ENCODE measurements at regions not wholly inside any gene's neighbourhood (a gene's known extent, or its start where the extent isn't known, plus 50 kb on each side); places are given as distances from the start of the nearest gene placed in this dataset.
"Not testable (repeated sequence)": the region's sequence is repeated elsewhere in the genome, so short reads cannot be mapped to it uniquely, and the experiment has no call there.

DNA sequence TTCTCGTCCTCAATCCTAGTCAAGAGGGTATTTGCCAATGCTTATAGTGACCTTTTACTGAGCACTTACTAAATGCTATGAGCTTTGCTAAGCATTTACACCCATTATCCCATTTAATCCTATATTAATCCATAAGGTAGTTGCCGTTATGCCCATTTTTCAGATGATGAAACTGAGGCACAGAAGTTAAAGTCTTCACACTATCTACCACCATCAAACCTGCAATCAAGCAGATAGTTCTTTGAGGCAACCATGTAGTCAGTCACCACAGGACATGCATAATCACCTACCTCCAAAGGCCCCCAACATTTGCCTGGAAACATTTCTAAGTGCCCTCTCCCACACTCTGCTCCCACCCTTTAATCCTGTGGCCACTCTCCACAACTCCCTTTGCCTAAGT, 149.6 kb downstream of the LY86 start:
- no peak overlapping the region for H3K4me3 Mint-ChIP-seq
- H3K27ac Mint-ChIP-seq = no peak overlapping the region
- no peaks in the 10 kb centered on the region for H3K4me1 Mint-ChIP-seq
- H3K27me3 Mint-ChIP-seq = peaks cover 12% of the 10 kb centered on the region
- no peaks in the 10 kb centered on the region for H3K9me3 Mint-ChIP-seq
- no peaks in the 10 kb centered on the region for H3K36me3 Mint-ChIP-seq

DNA sequence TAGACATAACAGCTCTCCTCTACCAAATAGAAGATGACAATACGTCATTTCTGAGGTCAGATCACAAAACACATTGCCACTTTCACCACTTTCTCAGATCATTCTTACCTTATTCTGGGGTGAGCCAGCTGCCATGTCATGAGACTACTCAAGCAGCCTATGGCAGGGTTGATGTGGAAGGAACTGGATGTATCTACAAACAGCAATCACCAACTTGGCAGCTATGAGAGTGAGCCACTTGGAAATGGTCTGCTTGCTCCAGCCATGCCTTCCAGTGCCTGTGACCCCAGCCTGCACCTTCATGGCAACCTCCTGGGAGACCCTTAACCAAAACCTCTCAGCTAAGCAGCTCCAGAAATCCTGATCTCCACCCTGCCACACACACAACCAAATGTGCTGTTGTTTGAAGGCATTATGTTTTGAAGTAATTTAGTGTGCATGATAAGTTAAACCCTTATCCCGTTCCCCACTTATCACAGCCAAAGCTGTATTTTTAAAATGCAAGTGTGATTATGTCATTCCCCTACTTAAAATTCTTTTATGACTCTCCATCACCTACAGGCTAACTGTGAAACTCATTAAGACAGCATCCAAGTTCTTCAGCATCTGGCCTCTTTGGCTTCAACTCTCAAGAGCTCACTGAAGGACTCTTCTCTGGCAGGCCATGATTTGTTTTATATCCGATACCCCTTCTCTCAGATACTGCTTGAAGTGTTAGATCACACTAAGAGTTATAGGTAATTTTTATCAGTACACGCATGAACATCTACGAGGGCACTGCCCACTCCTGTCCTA, 150.6 kb downstream of the LY86 start:
- peaks cover 12% of the 10 kb centered on the region for H3K27me3 Mint-ChIP-seq

DNA sequence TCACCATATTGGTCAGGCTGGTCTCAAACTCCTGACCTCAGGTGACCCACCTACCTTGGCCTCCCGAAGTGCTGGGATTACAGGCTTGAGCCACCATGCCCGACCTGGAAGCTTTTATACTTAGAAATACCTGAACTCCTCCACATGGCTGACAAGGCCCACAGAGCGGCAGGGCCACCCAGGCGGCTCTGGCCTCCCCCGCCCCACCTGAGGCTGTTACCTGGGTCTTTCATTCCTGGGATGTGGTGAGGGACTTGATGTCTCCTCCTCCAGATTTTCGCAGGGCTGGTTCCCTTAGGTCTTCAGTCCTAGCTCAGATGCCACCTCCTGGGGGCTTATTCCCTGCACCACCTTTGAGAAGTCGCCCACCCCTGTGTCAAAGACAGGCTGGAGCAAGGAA, 152.1 kb downstream of the LY86 start:
- Mint-ChIP-seq H3K27ac (no peak overlapping the region), H3K9me3 (no peaks in the 10 kb centered on the region), H3K36me3 (no peaks in the 10 kb centered on the region), H3K4me3 (no peak overlapping the region), H3K27me3 (peaks cover 9% of the 10 kb centered on the region), H3K4me1 (no peaks in the 10 kb centered on the region)

More for the DNA sequence above, 150.6 kb downstream of the LY86 start:
- no peaks in the 10 kb centered on the region for H3K4me1 Mint-ChIP-seq
- H3K36me3 Mint-ChIP-seq = no peaks in the 10 kb centered on the region
- H3K9me3 Mint-ChIP-seq = no peaks in the 10 kb centered on the region
- H3K27ac Mint-ChIP-seq = no peak overlapping the region
- H3K4me3 Mint-ChIP-seq = no peak overlapping the region

DNA sequence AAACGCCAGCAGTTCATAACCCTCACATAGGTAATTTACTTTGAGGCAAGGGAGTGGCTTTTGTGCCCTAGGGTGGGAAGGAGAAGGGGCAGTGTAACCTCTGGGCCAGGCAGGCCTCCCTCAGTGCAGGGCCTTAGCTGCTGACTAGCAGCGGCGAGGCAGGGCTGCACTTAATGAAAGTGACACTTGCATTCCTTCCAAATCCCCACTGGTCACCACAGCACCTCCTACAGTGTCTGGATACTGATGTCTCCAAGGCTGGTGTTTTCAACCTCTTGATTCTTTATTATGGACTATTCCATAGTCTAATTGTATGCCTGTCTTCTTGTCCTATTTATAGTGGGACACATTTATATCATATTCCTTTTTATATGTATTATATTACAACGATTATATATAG, 152.7 kb downstream of the LY86 start:
- H3K36me3 Mint-ChIP-seq = no peaks in the 10 kb centered on the region
- H3K27me3 Mint-ChIP-seq = peaks cover 5% of the 10 kb centered on the region
- H3K4me1 Mint-ChIP-seq = no peaks in the 10 kb centered on the region
- no peak overlapping the region for H3K4me3 Mint-ChIP-seq
- H3K9me3 Mint-ChIP-seq = no peaks in the 10 kb centered on the region
- H3K27ac Mint-ChIP-seq = no peak overlapping the region

DNA sequence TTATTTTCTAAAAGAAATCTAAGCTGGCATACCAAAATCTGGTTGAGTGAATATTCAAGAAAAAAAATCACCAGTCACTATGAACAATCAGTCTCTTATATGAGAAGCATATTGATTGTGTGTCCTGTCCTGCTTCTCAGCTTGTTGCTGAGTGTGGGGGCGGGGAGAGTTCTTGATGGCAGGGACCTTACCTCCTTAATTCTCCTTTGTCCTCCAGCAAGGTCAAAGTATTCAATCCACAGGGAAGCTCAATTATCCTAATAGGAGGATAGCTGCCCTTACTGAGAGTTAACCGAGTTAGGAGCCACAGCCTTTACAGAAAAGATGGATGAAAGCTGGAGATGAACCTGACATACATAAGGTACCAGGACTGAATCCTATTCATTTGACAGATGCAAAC, 154.0 kb downstream of the LY86 start:
- Mint-ChIP-seq H3K27ac (no peak overlapping the region), H3K36me3 (no peaks in the 10 kb centered on the region), H3K4me1 (no peaks in the 10 kb centered on the region), H3K27me3 (peaks cover 4% of the 10 kb centered on the region), H3K9me3 (no peaks in the 10 kb centered on the region), H3K4me3 (no peak overlapping the region)

DNA sequence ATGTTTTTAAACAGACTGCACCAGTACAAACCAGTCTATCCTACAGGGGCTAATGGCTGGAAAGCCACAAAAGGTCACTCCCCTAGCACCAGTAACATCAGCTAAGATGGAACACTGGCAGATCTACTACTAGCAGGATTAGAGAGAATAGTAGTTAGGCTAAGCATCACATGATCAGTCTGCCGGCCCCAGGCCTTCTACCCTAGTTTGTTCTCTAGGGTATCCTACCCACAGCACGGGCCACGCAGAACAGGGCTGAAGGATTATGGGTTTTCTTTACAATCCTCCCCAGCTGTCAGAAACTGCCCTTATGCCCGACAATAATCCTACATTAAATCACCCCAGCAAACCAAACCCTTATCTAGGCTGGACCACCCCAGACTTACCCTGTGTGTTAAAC, 156.0 kb downstream of the LY86 start:
- no peak overlapping the region for H3K4me3 Mint-ChIP-seq
- no peak overlapping the region for H3K27ac Mint-ChIP-seq
- H3K36me3 Mint-ChIP-seq = no peaks in the 10 kb centered on the region
- no peaks in the 10 kb centered on the region for H3K9me3 Mint-ChIP-seq
- no peaks in the 10 kb centered on the region for H3K4me1 Mint-ChIP-seq
- no peaks in the 10 kb centered on the region for H3K27me3 Mint-ChIP-seq

- not testable (repeated sequence) for H3K27me3 Mint-ChIP-seq, H3K36me3 Mint-ChIP-seq, H3K9me3 Mint-ChIP-seq, H3K4me3 Mint-ChIP-seq, H3K27ac Mint-ChIP-seq, H3K4me1 Mint-ChIP-seq
These were observed 157.3 kb downstream of the LY86 start for GRCh38 chr6:6745637-6746332.

DNA sequence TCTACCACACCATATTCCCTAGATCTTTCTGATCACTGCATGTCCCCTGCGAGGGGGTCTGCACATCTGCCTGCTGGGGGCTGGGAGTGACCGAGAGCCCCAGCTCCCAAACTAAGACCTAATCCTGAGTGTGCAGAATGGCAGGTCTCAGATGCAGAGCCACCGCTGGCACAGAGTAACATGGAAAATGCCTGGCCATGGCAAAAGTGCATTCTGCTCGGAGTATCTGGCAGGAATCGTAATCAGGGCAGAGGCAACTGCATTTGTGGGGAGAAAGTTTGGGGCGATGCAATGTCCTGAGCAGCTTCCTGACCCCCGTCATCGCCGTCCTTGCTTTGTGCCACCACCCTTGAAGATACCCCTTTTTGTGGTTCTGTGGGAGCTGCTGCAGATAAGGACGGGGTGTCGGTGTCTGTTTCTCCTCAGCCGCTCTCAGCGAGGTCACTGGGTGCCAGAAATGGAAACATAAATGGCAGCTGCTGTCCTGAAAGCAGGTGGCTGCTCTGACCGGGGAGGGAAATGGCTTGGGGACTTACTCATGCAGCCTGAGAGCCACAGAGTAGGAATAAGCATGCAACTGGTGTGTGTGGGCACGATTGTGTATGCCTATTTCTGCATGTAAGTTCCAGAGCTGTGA, 157.9 kb downstream of the LY86 start:
- Mint-ChIP-seq H3K4me1 (peaks cover 13% of the 10 kb centered on the region), H3K4me3 (no peak overlapping the region), H3K36me3 (no peaks in the 10 kb centered on the region), H3K27ac (no peak overlapping the region), H3K9me3 (no peaks in the 10 kb centered on the region), H3K27me3 (no peaks in the 10 kb centered on the region)

GRCh38 chr6:6746970-6747338, 158.4 kb downstream of the LY86 start:
- no peak overlapping the region for H3K27ac Mint-ChIP-seq

DNA sequence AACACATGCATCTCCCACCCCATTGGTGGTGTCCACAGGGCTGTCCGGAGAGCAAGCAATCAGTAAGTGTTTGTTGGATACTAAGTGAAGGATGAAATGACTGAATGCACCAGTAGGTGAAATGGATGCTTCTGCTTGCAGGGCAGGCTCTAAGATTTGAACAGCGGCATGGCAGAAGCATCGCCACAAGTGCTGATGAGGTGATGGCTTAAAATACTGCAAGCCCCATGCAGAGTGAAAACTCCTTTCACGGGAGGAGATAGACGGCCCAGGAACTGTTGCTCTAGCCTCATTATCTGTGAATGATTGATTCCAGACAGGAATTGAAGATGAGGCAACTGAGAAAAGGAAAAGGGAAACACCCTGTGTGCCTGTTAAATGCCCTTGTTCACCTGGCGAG, 158.9 kb downstream of the LY86 start:
- H3K27ac Mint-ChIP-seq = no peak overlapping the region
- no peak overlapping the region for H3K4me3 Mint-ChIP-seq
- H3K9me3 Mint-ChIP-seq = no peaks in the 10 kb centered on the region
- H3K27me3 Mint-ChIP-seq = no peaks in the 10 kb centered on the region
- H3K4me1 Mint-ChIP-seq = peaks cover 19% of the 10 kb centered on the region
- no peaks in the 10 kb centered on the region for H3K36me3 Mint-ChIP-seq

More at GRCh38 chr6:6746970-6747338, 158.4 kb downstream of the LY86 start:
- H3K27me3 Mint-ChIP-seq = no peaks in the 10 kb centered on the region
- H3K4me1 Mint-ChIP-seq = peaks cover 17% of the 10 kb centered on the region
- no peak overlapping the region for H3K4me3 Mint-ChIP-seq
- H3K9me3 Mint-ChIP-seq = no peaks in the 10 kb centered on the region
- no peaks in the 10 kb centered on the region for H3K36me3 Mint-ChIP-seq

- H3K36me3 Mint-ChIP-seq = no peaks in the 10 kb centered on the region
- H3K9me3 Mint-ChIP-seq = no peaks in the 10 kb centered on the region
- H3K27ac Mint-ChIP-seq = no peak overlapping the region
- H3K27me3 Mint-ChIP-seq = no peaks in the 10 kb centered on the region
- no peak overlapping the region for H3K4me3 Mint-ChIP-seq
- peaks cover 19% of the 10 kb centered on the region for H3K4me1 Mint-ChIP-seq
These were observed 159.5 kb downstream of the LY86 start for GRCh38 chr6:6748001-6748400.

- Mint-ChIP-seq H3K9me3 (no peaks in the 10 kb centered on the region), H3K27me3 (no peaks in the 10 kb centered on the region), H3K4me3 (peak overlapping the region; percentile 70), H3K27ac (no peak overlapping the region), H3K36me3 (no peaks in the 10 kb centered on the region), H3K4me1 (peaks cover 19% of the 10 kb centered on the region)
These were observed 161.4 kb downstream of the LY86 start for GRCh38 chr6:6749702-6750491.

DNA sequence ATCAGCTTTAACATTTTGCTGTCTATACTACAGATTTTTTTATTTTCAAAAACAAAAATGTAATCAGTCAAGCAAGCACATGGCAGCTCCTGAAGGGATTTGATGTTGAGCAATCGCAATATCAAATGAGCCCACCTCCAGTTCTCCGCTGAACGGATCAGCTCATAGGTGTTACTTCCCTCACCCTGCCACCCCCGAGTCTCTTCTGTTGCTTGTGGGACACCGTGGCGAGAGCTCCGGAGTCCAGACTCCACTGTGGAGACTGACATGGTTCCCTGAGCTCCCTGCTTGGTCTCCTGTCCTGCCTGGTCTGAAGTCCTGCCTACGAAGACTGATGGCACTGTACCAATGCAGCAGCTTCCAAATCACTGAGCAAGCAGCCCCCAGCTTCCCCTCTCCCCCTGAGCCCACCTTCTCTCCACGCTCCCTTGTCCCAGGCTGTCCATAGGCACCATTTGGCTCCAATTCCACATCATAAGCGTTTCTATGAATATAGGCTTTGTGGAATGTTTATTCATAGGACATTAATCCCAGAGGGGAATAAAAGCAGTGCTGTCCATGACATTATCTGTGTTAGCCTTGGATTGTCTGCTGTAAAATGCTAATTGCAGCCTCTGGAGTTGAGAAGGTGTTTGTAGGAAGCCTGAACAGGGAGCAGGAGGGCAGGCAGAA, 162.2 kb downstream of the LY86 start:
- H3K27me3 Mint-ChIP-seq = no peaks in the 10 kb centered on the region
- H3K4me1 Mint-ChIP-seq = peaks cover 19% of the 10 kb centered on the region
- no peaks in the 10 kb centered on the region for H3K9me3 Mint-ChIP-seq
- no peak overlapping the region for H3K4me3 Mint-ChIP-seq
- H3K36me3 Mint-ChIP-seq = no peaks in the 10 kb centered on the region
- no peak overlapping the region for H3K27ac Mint-ChIP-seq

GRCh38 chr6:6751266-6751596, 162.7 kb downstream of the LY86 start:
- no peaks in the 10 kb centered on the region for H3K27me3 Mint-ChIP-seq
- H3K4me1 Mint-ChIP-seq = peaks cover 19% of the 10 kb centered on the region
- no peaks in the 10 kb centered on the region for H3K9me3 Mint-ChIP-seq
- no peak overlapping the region for H3K27ac Mint-ChIP-seq
- H3K4me3 Mint-ChIP-seq = no peak overlapping the region
- no peaks in the 10 kb centered on the region for H3K36me3 Mint-ChIP-seq

DNA sequence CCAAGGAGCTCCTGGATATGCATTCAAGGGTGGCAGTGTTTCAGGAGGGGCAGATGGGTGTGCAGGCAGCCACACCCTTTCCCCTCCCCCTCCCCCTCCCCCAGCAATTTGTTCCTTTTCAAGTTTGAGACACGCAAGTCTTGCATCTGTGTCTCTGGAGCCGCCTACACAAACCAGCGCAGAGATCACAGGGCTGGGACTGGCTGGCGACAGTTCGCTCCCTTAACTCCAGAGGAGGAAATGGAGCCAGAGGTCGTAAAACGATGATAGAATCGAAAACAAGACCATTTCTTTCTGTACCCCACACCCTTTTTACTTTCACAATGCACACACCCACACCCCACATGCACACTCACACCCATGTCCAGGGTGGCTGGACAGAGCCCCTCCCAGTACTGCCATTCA, 163.1 kb downstream of the LY86 start:
- no peaks in the 10 kb centered on the region for H3K27me3 Mint-ChIP-seq
- H3K27ac Mint-ChIP-seq = no peak overlapping the region
- H3K4me1 Mint-ChIP-seq = peaks cover 19% of the 10 kb centered on the region
- H3K4me3 Mint-ChIP-seq = peak overlapping the region; percentile 58
- no peaks in the 10 kb centered on the region for H3K36me3 Mint-ChIP-seq
- H3K9me3 Mint-ChIP-seq = no peaks in the 10 kb centered on the region

Measured in activated naive CD4-positive, alpha-beta T cell treated with anti-CD3 and anti-CD28 coated beads, Interleukin-2, amount 50 U/mL, for 24 hours (primary cell).